Liver (tissue), 8 donors: ENCODE measurements at regions not wholly inside any gene's neighbourhood (a gene's known extent, or its start where the extent isn't known, plus 50 kb on each side); places are given as distances from the start of the nearest gene placed in this dataset.

Source experiments
- DNase-seq: peaks from one replicate; pipeline ENCODE4 v3.0.0-alpha.2; 2017; ENCODE audit warnings: low spot score
- H3K27ac ChIP-seq, 2 donors: one replicate each; pipeline ENCODE4 v1.7.0; 2013; ENCODE audit warnings: inconsistent platforms in 2 of 2, low read length in 2 of 2, control low read depth in 1 of 2, low read depth in 1 of 2, mild to moderate bottlenecking in 1 of 2
- H3K27me3 ChIP-seq, 4 donors: one replicate each; pipeline versions ENCODE4 v1.6.1 to v1.7.0; 2013; ENCODE audit warnings: low read length in 3 of 4, inconsistent platforms in 1 of 4, mild to moderate bottlenecking in 1 of 4, moderate library complexity in 1 of 4; ENCODE audit not compliant: control insufficient read depth in 4 of 4, insufficient read depth in 4 of 4
- H3K36me3 ChIP-seq, 4 donors: one replicate each; pipeline versions ENCODE4 v1.6.1 to v1.7.0; 2013; ENCODE audit warnings: low read length in 3 of 4, mild to moderate bottlenecking in 3 of 4, low read depth in 1 of 4, moderate library complexity in 1 of 4; ENCODE audit not compliant: control insufficient read depth in 4 of 4, insufficient read depth in 3 of 4
- H3K4me1 ChIP-seq, 4 donors: one replicate each; pipeline versions ENCODE4 v1.6.1 to v1.7.0; 2013; ENCODE audit warnings: low read length in 3 of 4, mild to moderate bottlenecking in 3 of 4, moderate library complexity in 1 of 4; ENCODE audit not compliant: control insufficient read depth in 4 of 4, insufficient read depth in 4 of 4
- H3K4me3 ChIP-seq, 3 donors: one replicate each; pipeline versions ENCODE4 v1.6.1 to v1.7.0; 2013; ENCODE audit warnings: low read length in 3 of 3, control low read depth in 1 of 3, low read depth in 1 of 3, mild to moderate bottlenecking in 1 of 3
- H3K9ac ChIP-seq, 2 donors: one replicate each; pipeline ENCODE4 v1.7.0; 2013; ENCODE audit warnings: low read length in 2 of 2, mild to moderate bottlenecking in 2 of 2, moderate library complexity in 2 of 2, control low read depth in 1 of 2, low read depth in 1 of 2
- H3K9me3 ChIP-seq, 4 donors: one replicate each; pipeline versions ENCODE4 v1.6.1 to v1.7.0; 2013; ENCODE audit warnings: low read length in 3 of 4; ENCODE audit not compliant: control insufficient read depth in 4 of 4
- EGR1 ChIP-seq, 2 donors: IDR thresholded peaks; 2 replicates each; pipeline ENCODE4 v1.6.1; 2016 to 2018; ENCODE audit warnings: antibody characterized with exemption in 2 of 2, low read depth in 2 of 2
- FOXA1 ChIP-seq: IDR thresholded peaks from 2 replicates; pipeline ENCODE4 v1.6.1; 2016; ENCODE audit warnings: antibody characterized with exemption
- FOXA2 ChIP-seq: IDR thresholded peaks from 2 replicates; pipeline ENCODE4 v1.6.1; 2016; ENCODE audit warnings: antibody characterized with exemption
- GABPA ChIP-seq, 2 donors: IDR thresholded peaks in 1 of 2; conservative IDR thresholded peaks in 1 of 2; 2 replicates each; pipeline ENCODE4 v1.6.1; 2016; ENCODE audit warnings: antibody characterized with exemption in 2 of 2, mild to moderate bottlenecking in 1 of 2, moderate library complexity in 1 of 2
- HNF4A ChIP-seq, 2 donors: conservative IDR thresholded peaks; 2 replicates each; pipeline ENCODE4 v1.6.1; 2016; ENCODE audit warnings: antibody characterized with exemption in 2 of 2, mild to moderate bottlenecking in 2 of 2
- HNF4G ChIP-seq: IDR thresholded peaks from 2 replicates; pipeline ENCODE4 v1.6.1; 2016; ENCODE audit warnings: antibody characterized with exemption
- JUND ChIP-seq, 2 donors: IDR thresholded peaks; 2 replicates each; pipeline ENCODE4 v1.6.1; 2016; ENCODE audit warnings: antibody characterized with exemption in 2 of 2
- RAD21 ChIP-seq, 2 donors: IDR thresholded peaks; 2 replicates each; pipeline ENCODE4 v1.6.1; 2016; ENCODE audit warnings: antibody characterized with exemption in 2 of 2, mild to moderate bottlenecking in 2 of 2
- RXRA ChIP-seq, 2 donors: IDR thresholded peaks; 2 replicates each; pipeline ENCODE4 v1.6.1; 2017 to 2018; ENCODE audit warnings: antibody characterized with exemption in 2 of 2, mild to moderate bottlenecking in 1 of 2
- SP1 ChIP-seq: IDR thresholded peaks from 2 replicates; pipeline ENCODE4 v1.6.1; 2018; ENCODE audit warnings: antibody characterized with exemption, mild to moderate bottlenecking
- TAF1 ChIP-seq: conservative IDR thresholded peaks from 2 replicates; pipeline ENCODE4 v1.6.1; 2016; ENCODE audit warnings: antibody characterized with exemption, mild to moderate bottlenecking
- YY1 ChIP-seq: IDR thresholded peaks from 2 replicates; pipeline ENCODE4 v1.6.1; 2016; ENCODE audit warnings: antibody characterized with exemption, mild to moderate bottlenecking
- WGBS: extraction: QIAGEN DNeasy Blood & Tissue Kit; methylation state at CpG from one replicate; pipeline ENCODE4 v1.1.7; 2013; 5-methylcytosine and 5-hydroxymethylcytosine counted together
- TF ChIP-seq, protein P1 (sequence below): fragments of 150-350 bp; IDR thresholded peaks from 2 replicates; pipeline ENCODE4 v1.5.1; 2017; ENCODE audit warnings: improper control_type of control experiment, low read depth, low read length; ENCODE audit not compliant: missing input control
- TF ChIP-seq, protein P2 (sequence below): IDR thresholded peaks from 2 replicates; pipeline ENCODE4 v1.6.1; 2016; ENCODE audit warnings: antibody characterized with exemption, mild to moderate bottlenecking
- TF ChIP-seq, protein P3 (sequence below): IDR thresholded peaks from 2 replicates; pipeline ENCODE4 v1.6.1; 2016; ENCODE audit warnings: antibody characterized with exemption
- TF ChIP-seq, protein P4 (sequence below): IDR thresholded peaks from 2 replicates; pipeline ENCODE4 v1.6.1; 2016; ENCODE audit warnings: antibody characterized with exemption
- donor health status: healthy.
- donor health status: healthy.
- donor health status: healthy.
- donor health status: healthy.
- donor health status: healthy.

DNA sequence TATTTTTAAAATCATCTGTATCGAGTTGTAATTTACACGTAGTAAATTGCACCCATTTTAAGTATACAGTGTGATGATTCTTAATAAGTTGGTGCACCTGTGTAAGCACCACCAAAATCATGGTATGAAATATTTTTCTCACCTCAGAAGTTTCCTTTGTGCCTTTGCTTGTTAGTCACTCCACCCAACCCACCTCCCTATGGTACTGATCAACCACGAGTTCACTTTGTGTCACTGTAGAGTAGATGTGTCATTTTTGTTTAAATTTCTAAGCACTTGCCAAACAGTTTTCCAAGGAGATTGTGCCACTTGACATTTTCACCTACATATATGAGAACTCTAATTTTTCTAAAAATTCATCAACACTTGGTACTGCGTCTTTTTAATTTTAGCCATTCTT, 806.5 kb downstream of the TLR4 start:
- DNase-seq, result no peak
- TF ChIP-seq GABPA (IDR thresholded peaks at IDR 0.05 in 1 of 2, conservative IDR thresholded peaks at IDR 0.05 in 1 of 2), result no peak
- no peak for TF ChIP-seq RXRA (IDR thresholded peaks at IDR 0.05)
- no peak for TF ChIP-seq RAD21 (IDR thresholded peaks at IDR 0.05)
- no peak for TF ChIP-seq SP1
- no peak for TF ChIP-seq EGR1 (IDR thresholded peaks at IDR 0.05; ENCODE audit: low read depth in 2 of 2)
- TF ChIP-seq, protein P1, sequence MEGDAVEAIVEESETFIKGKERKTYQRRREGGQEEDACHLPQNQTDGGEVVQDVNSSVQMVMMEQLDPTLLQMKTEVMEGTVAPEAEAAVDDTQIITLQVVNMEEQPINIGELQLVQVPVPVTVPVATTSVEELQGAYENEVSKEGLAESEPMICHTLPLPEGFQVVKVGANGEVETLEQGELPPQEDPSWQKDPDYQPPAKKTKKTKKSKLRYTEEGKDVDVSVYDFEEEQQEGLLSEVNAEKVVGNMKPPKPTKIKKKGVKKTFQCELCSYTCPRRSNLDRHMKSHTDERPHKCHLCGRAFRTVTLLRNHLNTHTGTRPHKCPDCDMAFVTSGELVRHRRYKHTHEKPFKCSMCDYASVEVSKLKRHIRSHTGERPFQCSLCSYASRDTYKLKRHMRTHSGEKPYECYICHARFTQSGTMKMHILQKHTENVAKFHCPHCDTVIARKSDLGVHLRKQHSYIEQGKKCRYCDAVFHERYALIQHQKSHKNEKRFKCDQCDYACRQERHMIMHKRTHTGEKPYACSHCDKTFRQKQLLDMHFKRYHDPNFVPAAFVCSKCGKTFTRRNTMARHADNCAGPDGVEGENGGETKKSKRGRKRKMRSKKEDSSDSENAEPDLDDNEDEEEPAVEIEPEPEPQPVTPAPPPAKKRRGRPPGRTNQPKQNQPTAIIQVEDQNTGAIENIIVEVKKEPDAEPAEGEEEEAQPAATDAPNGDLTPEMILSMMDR, result no peak
- TF ChIP-seq, protein P2, sequence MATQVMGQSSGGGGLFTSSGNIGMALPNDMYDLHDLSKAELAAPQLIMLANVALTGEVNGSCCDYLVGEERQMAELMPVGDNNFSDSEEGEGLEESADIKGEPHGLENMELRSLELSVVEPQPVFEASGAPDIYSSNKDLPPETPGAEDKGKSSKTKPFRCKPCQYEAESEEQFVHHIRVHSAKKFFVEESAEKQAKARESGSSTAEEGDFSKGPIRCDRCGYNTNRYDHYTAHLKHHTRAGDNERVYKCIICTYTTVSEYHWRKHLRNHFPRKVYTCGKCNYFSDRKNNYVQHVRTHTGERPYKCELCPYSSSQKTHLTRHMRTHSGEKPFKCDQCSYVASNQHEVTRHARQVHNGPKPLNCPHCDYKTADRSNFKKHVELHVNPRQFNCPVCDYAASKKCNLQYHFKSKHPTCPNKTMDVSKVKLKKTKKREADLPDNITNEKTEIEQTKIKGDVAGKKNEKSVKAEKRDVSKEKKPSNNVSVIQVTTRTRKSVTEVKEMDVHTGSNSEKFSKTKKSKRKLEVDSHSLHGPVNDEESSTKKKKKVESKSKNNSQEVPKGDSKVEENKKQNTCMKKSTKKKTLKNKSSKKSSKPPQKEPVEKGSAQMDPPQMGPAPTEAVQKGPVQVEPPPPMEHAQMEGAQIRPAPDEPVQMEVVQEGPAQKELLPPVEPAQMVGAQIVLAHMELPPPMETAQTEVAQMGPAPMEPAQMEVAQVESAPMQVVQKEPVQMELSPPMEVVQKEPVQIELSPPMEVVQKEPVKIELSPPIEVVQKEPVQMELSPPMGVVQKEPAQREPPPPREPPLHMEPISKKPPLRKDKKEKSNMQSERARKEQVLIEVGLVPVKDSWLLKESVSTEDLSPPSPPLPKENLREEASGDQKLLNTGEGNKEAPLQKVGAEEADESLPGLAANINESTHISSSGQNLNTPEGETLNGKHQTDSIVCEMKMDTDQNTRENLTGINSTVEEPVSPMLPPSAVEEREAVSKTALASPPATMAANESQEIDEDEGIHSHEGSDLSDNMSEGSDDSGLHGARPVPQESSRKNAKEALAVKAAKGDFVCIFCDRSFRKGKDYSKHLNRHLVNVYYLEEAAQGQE, result no peak
- Histone ChIP-seq H3K27ac (no peak overlapping the region), H3K9me3 (no peaks in the 10 kb centered on the region), H3K27me3 (no peaks in the 10 kb centered on the region), H3K4me1 (no peaks in the 10 kb centered on the region), H3K9ac (no peak overlapping the region), H3K36me3 (no peaks in the 10 kb centered on the region), H3K4me3 (no peak overlapping the region)
- 85% methylated on average over 4 of the region's 4 CpGs for WGBS

DNA sequence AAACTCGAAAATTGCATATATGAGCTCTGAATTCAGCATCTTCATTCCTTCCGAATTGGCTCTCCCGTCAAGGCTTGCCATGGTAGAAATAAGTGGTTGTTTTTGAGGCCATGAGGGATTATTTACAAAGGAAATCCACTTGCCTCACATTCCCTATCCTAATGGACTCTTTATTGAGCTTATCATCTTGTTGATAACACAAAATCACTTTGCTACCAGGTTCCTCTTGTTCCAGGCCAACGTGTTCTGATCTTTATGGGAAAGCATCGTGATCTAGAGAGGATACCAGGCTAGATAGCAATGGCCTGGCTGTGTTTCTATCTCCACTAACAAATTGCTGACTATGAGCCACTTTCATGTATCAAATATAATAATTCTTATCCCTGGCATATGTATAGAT, 811.7 kb downstream of the TLR4 start:
- Histone ChIP-seq H3K27ac (no peak overlapping the region), H3K27me3 (no peaks in the 10 kb centered on the region), H3K4me1 (no peaks in the 10 kb centered on the region), H3K4me3 (no peak overlapping the region), H3K9ac (no peak overlapping the region), H3K36me3 (no peaks in the 10 kb centered on the region), H3K9me3 (no peaks in the 10 kb centered on the region)
- TF ChIP-seq YY1 (no peak), HNF4A (conservative IDR thresholded peaks at IDR 0.05) (no peak), RXRA (IDR thresholded peaks at IDR 0.05) (no peak), JUND (IDR thresholded peaks at IDR 0.05) (no peak), TAF1 (no peak), SP1 (no peak), RAD21 (IDR thresholded peaks at IDR 0.05) (no peak), EGR1 (IDR thresholded peaks at IDR 0.05; ENCODE audit: low read depth in 2 of 2) (no peak), FOXA2 (no peak), HNF4G (no peak), FOXA1 (no peak), GABPA (IDR thresholded peaks at IDR 0.05 in 1 of 2, conservative IDR thresholded peaks at IDR 0.05 in 1 of 2) (no peak)
- TF ChIP-seq, protein P3, sequence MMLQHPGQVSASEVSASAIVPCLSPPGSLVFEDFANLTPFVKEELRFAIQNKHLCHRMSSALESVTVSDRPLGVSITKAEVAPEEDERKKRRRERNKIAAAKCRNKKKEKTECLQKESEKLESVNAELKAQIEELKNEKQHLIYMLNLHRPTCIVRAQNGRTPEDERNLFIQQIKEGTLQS, result no peak
- TF ChIP-seq, protein P4, sequence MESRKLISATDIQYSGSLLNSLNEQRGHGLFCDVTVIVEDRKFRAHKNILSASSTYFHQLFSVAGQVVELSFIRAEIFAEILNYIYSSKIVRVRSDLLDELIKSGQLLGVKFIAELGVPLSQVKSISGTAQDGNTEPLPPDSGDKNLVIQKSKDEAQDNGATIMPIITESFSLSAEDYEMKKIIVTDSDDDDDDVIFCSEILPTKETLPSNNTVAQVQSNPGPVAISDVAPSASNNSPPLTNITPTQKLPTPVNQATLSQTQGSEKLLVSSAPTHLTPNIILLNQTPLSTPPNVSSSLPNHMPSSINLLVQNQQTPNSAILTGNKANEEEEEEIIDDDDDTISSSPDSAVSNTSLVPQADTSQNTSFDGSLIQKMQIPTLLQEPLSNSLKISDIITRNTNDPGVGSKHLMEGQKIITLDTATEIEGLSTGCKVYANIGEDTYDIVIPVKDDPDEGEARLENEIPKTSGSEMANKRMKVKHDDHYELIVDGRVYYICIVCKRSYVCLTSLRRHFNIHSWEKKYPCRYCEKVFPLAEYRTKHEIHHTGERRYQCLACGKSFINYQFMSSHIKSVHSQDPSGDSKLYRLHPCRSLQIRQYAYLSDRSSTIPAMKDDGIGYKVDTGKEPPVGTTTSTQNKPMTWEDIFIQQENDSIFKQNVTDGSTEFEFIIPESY, result no peak
- no peak for DNase-seq
- 50% methylated on average over 5 of the region's 5 CpGs for WGBS
